Activated T-cell treated with anti-CD3 and anti-CD28 coated beads, Interleukin-2, amount 50 U/mL, for 24 hours (primary cell): ENCODE measurements at regions not wholly inside any gene's neighbourhood (a gene's known extent, or its start where the extent isn't known, plus 50 kb on each side); places are given as distances from the start of the nearest gene placed in this dataset.

Source experiments
- DNase-seq: peaks from one replicate; pipeline ENCODE4 v3.0.0-alpha.2; 2020
- H3K27ac Mint-ChIP-seq: 2 replicates; pipeline ENCODE4 v1.8.0; 2020; ENCODE audit warnings: mild to moderate bottlenecking, mixed read lengths
- H3K27me3 Mint-ChIP-seq: 2 replicates; pipeline ENCODE4 v1.8.0; 2020; ENCODE audit warnings: mixed read lengths
- H3K36me3 Mint-ChIP-seq: 2 replicates; pipeline ENCODE4 v1.8.0; 2020; ENCODE audit warnings: low read depth, mixed read lengths
- H3K4me1 Mint-ChIP-seq: 2 replicates; pipeline ENCODE4 v1.8.0; 2020; ENCODE audit warnings: low read depth, mixed read lengths
- H3K4me3 Mint-ChIP-seq: 2 replicates; pipeline ENCODE4 v1.8.0; 2020; ENCODE audit warnings: mild to moderate bottlenecking, moderate library complexity, mixed read lengths
- H3K9me3 Mint-ChIP-seq: 2 replicates; pipeline ENCODE4 v1.8.0; 2020; ENCODE audit warnings: mixed read lengths

DNA sequence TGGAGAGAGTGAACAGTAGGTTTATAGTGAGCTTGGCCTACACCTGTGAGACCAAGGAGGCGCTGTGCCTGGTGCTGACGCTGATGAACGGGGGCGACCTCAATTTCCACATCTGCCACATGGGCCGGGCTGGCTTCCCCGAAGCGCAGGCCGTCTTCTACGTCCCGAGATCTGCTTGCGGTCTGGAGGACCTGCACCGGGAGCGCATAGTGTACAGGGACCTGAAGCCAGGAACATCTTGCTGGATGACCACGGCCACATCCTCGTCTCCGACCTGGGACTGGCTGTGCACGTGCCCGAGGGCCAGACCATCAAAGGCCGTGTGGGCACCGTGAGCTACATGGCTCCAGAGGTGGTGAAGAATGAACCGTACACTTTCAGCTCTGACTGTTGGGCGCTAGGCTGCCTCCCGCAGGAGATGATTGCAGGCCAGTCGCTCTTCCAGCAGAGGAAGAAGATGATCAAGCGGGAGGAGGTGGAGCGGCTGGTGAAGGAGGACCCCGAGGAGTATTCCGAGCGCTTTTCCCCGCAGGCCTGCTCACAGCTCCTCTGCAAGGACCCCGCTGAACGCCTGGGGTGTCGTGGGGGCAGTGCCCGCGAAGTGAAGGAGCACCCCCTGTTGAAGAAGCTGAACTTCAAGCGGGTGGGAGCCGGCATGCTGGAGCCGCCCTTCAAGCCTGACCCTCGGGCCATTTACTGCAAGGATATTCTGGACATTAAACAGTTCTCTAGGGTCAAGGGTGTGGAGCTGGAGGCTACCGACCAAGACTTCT lies 139.0 kb downstream of the ZDHHC20 start:
- Mint-ChIP-seq H3K36me3 (peaks cover 6% of the 10 kb centered on the region), H3K27me3 (no peaks in the 10 kb centered on the region), H3K4me1 (peaks cover 19% of the 10 kb centered on the region), H3K27ac (no peak overlapping the region), H3K9me3 (no peaks in the 10 kb centered on the region), H3K4me3 (no peak overlapping the region)
- no peak for DNase-seq

DNA sequence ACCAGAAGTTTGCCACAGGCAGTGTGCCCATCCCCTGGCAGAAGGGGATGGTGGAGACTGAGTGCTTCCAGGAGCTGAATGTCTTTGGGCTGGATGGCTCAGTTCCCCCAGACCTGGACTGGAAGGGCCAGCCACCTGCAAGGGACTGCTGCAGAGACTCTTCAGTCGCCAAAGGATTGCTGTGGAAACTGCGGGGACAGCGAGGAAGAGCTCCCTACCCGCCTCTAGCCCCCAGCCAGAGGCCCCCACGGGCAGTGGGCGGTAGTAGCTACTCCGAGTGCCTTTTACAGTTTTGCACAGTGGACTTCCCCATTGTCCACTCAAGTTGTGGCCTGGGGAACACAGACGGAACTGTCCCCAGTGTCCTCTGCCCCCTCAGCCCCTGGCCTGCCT lies 138.5 kb downstream of the ZDHHC20 start:
- Mint-ChIP-seq H3K4me3 (no peak overlapping the region), H3K27ac (no peak overlapping the region), H3K36me3 (peaks cover 7% of the 10 kb centered on the region), H3K4me1 (peaks cover 23% of the 10 kb centered on the region), H3K9me3 (no peaks in the 10 kb centered on the region), H3K27me3 (no peaks in the 10 kb centered on the region)
- DNase-seq, result no peak

DNA sequence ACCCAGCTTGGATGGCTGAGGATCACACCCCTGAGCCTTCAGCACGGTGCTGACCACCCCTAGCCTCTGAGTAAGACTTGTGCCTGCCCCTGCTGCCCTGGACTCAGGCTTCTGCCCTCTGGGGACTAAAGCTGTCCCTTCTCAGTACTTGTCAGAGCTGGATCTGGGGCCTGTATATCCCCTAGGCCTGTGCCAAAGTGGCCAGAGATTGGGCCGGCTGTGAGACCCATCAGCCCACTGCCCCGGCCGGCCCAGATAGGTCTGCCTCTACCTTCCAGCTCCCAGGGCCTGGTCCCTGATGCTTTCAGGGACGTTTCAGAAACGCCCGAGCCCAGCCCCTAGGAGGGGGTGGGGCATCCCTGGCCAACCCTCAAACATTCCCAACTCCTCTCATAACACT lies 137.8 kb downstream of the ZDHHC20 start:
- no peak overlapping the region for H3K27ac Mint-ChIP-seq
- no peaks in the 10 kb centered on the region for H3K9me3 Mint-ChIP-seq
- H3K27me3 Mint-ChIP-seq, result no peaks in the 10 kb centered on the region

DNA sequence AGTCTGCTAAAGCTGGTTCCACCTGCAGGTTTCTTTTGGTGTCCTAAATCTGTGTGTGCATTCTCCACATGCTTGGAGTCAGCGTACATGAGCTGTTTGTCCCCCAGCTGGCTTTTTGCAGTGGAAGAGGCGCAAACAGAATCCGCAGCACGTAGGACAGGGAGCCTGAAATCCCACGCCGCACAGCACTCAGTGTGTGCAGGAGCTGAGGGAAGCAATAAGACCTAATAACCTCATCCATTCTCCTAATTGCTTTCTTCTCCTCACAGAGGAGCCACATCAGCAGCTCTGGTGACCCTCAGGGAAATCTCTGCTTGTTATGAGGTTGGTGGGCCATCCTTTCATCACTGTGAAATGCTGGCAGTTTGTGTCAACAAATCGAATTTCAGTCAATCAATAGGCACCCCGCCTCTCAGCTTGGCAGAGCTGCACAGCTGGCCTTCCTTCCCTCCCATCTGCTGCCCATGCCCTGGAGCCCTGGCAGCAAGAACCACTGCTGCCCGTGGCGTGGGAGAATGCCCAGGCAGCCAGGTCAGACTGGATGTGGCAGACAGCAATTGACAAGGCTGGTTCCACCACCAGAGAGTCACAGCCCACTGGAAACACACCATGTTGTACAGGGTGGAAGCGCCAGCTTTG lies 136.7 kb downstream of the ZDHHC20 start:
- peaks cover 9% of the 10 kb centered on the region for H3K36me3 Mint-ChIP-seq
- H3K27me3 Mint-ChIP-seq, result no peaks in the 10 kb centered on the region
- DNase-seq, result no peak
- no peaks in the 10 kb centered on the region for H3K9me3 Mint-ChIP-seq
- H3K4me3 Mint-ChIP-seq, result no peak overlapping the region
- no peak overlapping the region for H3K27ac Mint-ChIP-seq
- peaks cover 19% of the 10 kb centered on the region for H3K4me1 Mint-ChIP-seq

More for the DNA sequence above, 137.8 kb downstream of the ZDHHC20 start:
- no peak overlapping the region for H3K4me3 Mint-ChIP-seq
- peaks cover 23% of the 10 kb centered on the region for H3K4me1 Mint-ChIP-seq
- peaks cover 9% of the 10 kb centered on the region for H3K36me3 Mint-ChIP-seq
- DNase-seq, result no peak
